ENCODE measurements at regions not wholly inside any gene's neighbourhood (a gene's known extent, or its start where the extent isn't known, plus 50 kb on each side); places are given as distances from the start of the nearest gene placed in this dataset.

DNA sequence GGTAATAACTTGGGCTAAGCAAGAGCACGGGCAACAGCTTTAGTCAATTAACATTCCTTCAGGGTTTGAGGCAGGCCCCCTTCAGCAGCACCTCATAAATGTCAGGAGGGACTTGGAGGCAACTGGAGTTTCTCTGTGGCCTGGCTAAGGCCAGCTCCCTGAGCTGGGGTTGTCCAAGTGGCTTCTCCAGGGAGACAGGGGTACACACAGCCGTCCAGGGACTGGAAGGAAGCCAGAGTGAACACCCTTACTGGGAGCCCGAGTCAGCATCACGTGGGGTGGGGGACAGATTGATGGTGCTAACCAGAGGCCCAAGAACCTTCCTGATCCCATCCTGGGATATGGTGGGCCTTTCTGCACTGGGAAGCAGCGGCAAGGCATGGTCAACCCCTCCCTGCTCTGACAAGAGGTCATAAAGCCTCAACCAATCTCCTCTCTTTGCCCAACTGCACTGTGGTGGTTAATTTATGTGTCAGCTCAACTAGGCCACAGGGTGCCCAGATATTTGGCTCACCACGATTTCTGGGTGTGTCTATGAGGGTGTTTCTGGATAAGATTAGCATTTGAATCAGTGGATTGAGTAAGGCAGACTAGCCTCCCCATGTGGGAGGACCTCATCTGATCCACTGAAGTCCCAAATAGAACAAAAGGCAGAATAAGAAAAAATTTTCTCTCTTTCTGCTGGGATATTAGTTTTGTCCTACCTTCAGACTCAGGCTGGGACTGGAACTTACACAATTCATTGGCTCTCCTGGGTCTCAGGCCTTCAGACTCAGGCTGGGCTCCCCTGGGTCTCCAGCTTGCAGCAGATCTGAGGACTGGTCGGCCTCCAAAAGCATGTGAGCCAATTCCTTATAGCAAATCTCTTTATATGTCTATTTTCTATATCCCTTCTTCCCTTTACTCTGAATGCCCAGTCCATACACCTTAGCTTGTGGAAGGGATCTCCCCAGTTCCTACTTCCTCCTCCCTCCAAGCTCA is 127.2 kb upstream of the LARP1 start:
- POLR2A ChIA-PET: no interaction called here
- no peaks in the 10 kb centered on the region for H3K36me3 ChIP-seq (ENCODE audit: control insufficient read depth in 1 of 2, insufficient read depth in 2 of 2, low read length in 2 of 2)
- no peak overlapping the region for H3K4me2 ChIP-seq (ENCODE audit: low read length)
- H3K27ac ChIP-seq (ENCODE audit: low read depth, low read length): no peak overlapping the region
- H4K20me1 ChIP-seq (ENCODE audit: insufficient read depth): no peaks in the 10 kb centered on the region
- no peaks in the 10 kb centered on the region for H3K9me3 ChIP-seq (ENCODE audit: control insufficient read depth in 1 of 2, insufficient read depth in 1 of 2, low read depth in 1 of 2, low read length in 2 of 2)
- H3K79me2 ChIP-seq (ENCODE audit: insufficient read depth, low read length): no peaks in the 10 kb centered on the region
- CTCF ChIA-PET: no interaction called here
- TF ChIP-seq CEBPB (IDR thresholded peaks at IDR 0.05; ENCODE audit: low read depth) (no peak), SP1 (IDR thresholded peaks at IDR 0.05; ENCODE audit: low read depth) (no peak), CBX3 (IDR thresholded peaks at IDR 0.05; ENCODE audit: low read depth) (no peak), ZFX (IDR thresholded peaks at IDR 0.05) (no peak), TCF7L2 (IDR thresholded peaks at IDR 0.05; ENCODE audit: borderline replicate concordance, extremely low read depth, insufficient read depth, insufficient read length) (no peak), RAD21 (IDR thresholded peaks at IDR 0.05; ENCODE audit: low read depth) (no peak), FOSL1 (IDR thresholded peaks at IDR 0.05; ENCODE audit: low read depth) (no peak), EZH2 (IDR thresholded peaks at IDR 0.05) (no peak), SIN3A (IDR thresholded peaks at IDR 0.05; ENCODE audit: low read depth) (no peak), EGR1 (IDR thresholded peaks at IDR 0.05; ENCODE audit: low read depth) (no peak), SRF (IDR thresholded peaks at IDR 0.05; ENCODE audit: low read depth) (no peak), JUND (IDR thresholded peaks at IDR 0.05) (no peak)
- TF ChIP-seq, protein P1, sequence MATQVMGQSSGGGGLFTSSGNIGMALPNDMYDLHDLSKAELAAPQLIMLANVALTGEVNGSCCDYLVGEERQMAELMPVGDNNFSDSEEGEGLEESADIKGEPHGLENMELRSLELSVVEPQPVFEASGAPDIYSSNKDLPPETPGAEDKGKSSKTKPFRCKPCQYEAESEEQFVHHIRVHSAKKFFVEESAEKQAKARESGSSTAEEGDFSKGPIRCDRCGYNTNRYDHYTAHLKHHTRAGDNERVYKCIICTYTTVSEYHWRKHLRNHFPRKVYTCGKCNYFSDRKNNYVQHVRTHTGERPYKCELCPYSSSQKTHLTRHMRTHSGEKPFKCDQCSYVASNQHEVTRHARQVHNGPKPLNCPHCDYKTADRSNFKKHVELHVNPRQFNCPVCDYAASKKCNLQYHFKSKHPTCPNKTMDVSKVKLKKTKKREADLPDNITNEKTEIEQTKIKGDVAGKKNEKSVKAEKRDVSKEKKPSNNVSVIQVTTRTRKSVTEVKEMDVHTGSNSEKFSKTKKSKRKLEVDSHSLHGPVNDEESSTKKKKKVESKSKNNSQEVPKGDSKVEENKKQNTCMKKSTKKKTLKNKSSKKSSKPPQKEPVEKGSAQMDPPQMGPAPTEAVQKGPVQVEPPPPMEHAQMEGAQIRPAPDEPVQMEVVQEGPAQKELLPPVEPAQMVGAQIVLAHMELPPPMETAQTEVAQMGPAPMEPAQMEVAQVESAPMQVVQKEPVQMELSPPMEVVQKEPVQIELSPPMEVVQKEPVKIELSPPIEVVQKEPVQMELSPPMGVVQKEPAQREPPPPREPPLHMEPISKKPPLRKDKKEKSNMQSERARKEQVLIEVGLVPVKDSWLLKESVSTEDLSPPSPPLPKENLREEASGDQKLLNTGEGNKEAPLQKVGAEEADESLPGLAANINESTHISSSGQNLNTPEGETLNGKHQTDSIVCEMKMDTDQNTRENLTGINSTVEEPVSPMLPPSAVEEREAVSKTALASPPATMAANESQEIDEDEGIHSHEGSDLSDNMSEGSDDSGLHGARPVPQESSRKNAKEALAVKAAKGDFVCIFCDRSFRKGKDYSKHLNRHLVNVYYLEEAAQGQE (IDR thresholded peaks at IDR 0.05; ENCODE audit: low read depth): no peak
- TF ChIP-seq, protein P2, sequence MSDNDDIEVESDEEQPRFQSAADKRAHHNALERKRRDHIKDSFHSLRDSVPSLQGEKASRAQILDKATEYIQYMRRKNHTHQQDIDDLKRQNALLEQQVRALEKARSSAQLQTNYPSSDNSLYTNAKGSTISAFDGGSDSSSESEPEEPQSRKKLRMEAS (IDR thresholded peaks at IDR 0.05): no peak
- TF ChIP-seq, protein P3, sequence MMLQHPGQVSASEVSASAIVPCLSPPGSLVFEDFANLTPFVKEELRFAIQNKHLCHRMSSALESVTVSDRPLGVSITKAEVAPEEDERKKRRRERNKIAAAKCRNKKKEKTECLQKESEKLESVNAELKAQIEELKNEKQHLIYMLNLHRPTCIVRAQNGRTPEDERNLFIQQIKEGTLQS (IDR thresholded peaks at IDR 0.05): no peak
- TF ChIP-seq, protein P4, sequence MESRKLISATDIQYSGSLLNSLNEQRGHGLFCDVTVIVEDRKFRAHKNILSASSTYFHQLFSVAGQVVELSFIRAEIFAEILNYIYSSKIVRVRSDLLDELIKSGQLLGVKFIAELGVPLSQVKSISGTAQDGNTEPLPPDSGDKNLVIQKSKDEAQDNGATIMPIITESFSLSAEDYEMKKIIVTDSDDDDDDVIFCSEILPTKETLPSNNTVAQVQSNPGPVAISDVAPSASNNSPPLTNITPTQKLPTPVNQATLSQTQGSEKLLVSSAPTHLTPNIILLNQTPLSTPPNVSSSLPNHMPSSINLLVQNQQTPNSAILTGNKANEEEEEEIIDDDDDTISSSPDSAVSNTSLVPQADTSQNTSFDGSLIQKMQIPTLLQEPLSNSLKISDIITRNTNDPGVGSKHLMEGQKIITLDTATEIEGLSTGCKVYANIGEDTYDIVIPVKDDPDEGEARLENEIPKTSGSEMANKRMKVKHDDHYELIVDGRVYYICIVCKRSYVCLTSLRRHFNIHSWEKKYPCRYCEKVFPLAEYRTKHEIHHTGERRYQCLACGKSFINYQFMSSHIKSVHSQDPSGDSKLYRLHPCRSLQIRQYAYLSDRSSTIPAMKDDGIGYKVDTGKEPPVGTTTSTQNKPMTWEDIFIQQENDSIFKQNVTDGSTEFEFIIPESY (IDR thresholded peaks at IDR 0.05; ENCODE audit: extremely low read depth, insufficient replicate concordance, low read length): no peak
- no TSS peak for BruUV-seq (replicated peaks)
- no peaks in the 10 kb centered on the region for H3K9me2 ChIP-seq (ENCODE audit: insufficient read depth)
- no peak overlapping the region for H2AFZ ChIP-seq (ENCODE audit: low read depth, low read length, poor library complexity, severe bottlenecking)
- RAD21 ChIA-PET (ENCODE audit: low non-redundant PET in 1 of 2, low total read pairs in 2 of 2, uncharacterized antibody in 2 of 2, unreplicated experiment in 2 of 2): no interaction called here
- no peak overlapping the region for H3K9ac ChIP-seq (ENCODE audit: low read length)
- ATAC-seq: no peak
- H3K4me3 ChIP-seq (replicated peaks in 1 of 2; ENCODE audit: low read depth in 1 of 2, low read length in 2 of 2): no peak overlapping the region
- no peaks in the 10 kb centered on the region for H3K27me3 ChIP-seq (ENCODE audit: insufficient read depth, low read length)
- intact Hi-C loops (cut with micrococcal nuclease): no loop called here
- DNase-seq (ENCODE audit: low read depth, low spot score): no peak
- H3K4me1 ChIP-seq (ENCODE audit: control insufficient read depth in 1 of 2, insufficient read depth in 2 of 2, low read length in 2 of 2): no peaks in the 10 kb centered on the region
